SKM-1 treated with dmso at 0.1 percent for 144 hours (cell line): ENCODE measurements at regions not wholly inside any gene's neighbourhood (a gene's known extent, or its start where the extent isn't known, plus 50 kb on each side); places are given as distances from the start of the nearest gene placed in this dataset.

Source experiments
- DNase-seq: peaks from one replicate; lab custom pipeline; 2025; ENCODE audit not compliant: unreplicated experiment; lab: John Stamatoyannopoulos, UW

- no peak for DNase-seq
Measured at GRCh38 chr12:77504466-77504865, 326.2 kb upstream of the NAV3 start.

DNA sequence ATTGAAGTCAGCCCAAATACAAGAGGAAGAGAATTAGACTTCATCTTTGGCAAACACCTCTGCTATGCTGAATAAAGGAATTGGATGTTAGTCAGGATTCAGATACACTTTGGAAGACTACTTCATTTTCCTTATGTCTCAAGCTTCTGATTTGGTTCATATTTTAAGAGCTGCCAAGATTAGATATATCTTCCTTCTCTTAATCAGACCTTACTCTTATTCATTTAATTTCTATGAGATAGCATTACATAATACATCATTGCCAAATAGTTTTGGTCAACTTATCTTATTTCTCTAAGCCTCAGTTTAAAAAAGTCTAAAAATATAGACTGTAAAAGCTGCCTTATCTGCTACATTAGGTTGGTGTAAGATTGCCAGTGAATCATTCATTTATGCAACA lies 330.6 kb upstream of the NAV3 start:
- DNase-seq, result no peak

DNA sequence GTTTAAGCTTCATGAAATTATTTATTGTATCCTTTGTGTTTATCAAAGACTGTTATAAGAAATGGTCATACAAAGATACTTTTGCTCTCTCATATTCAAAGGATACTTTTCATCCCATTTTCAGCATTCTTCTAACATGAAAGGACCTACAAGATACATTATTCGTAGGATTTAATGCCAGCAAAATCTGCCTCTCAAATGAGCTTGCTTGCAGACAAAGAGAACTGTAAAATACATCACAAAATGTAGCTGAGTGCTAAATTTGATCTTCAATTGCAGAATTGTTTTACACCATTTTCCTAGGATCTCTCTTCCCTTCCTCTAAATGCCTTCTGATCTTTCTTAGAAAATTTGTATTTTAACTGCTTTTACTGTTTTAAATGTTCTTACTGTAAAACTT lies 333.0 kb upstream of the NAV3 start:
- DNase-seq, result no peak

- DNase-seq, result no peak
Measured at GRCh38 chr12:77496714-77497113, 334.0 kb upstream of the NAV3 start.

DNA sequence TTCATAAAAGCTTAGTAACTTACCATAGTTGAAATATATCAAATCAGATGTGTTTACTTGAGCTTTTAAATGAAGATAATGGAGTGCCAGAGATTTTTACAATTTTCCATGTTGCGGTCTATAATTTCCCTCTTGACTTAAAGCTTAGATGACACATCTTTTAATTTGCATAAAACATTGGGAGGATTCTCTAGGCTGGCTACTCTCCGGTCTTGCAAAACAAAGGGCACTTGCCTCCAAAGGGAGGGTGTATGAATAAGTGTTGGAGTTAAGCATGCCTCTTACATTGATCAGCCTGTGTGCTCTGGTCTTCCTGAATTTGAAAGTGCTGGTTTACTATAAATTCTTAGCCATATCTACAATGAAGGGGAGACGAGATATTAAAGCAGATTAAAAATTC lies 336.4 kb upstream of the NAV3 start:
- DNase-seq, result no peak

GRCh38 chr12:77493302-77494168 lies 337.2 kb upstream of the NAV3 start:
- no peak for DNase-seq

DNA sequence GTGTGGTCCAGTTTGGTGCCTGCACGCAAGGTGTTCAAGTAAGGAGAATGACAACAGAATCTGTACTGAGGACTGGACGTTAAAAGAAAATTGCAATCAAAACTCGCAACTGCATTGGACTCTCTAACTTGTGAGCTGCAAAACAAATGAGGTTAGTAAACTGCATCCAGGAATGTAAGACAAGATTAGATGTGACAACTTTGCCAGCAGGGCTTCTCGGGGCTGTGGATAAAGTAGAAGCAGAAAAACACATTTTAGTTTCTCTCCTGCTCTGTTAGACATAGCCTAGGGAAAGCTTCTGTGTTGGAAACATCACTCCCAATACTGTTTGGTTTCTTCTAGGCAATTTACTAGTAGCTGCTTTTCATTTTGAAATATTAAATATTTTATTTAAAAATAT lies 338.2 kb upstream of the NAV3 start:
- DNase-seq, result no peak

GRCh38 chr12:77489331-77489970 lies 341.2 kb upstream of the NAV3 start:
- DNase-seq, result no peak

DNA sequence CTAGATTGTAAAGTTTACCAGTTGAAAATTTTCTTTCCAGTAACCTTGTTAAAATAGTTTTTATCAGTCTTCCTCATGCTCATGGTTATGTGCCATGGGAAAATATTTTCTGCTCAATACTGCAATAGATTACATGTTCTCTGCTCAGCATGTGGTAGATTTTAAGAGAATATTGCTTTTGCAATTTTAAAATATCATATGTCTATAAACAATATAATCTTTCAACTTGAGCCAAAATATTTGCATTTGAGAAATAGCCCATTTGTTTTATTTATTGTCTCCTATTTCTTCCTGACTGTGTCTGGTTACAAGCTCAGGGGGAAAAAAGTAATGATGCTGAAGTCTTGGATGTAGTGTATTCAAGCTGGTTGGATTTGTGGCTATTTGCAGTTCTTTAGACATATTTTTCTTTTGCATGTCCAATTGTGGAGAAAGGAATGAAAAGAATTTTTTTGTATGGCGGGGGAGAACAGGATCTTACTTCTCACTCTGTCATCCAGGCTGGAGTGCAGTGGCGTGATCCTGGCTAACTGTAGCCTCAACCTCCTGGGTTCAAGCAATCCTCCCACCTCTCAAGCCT lies 342.6 kb upstream of the NAV3 start:
- DNase-seq, result no peak

DNA sequence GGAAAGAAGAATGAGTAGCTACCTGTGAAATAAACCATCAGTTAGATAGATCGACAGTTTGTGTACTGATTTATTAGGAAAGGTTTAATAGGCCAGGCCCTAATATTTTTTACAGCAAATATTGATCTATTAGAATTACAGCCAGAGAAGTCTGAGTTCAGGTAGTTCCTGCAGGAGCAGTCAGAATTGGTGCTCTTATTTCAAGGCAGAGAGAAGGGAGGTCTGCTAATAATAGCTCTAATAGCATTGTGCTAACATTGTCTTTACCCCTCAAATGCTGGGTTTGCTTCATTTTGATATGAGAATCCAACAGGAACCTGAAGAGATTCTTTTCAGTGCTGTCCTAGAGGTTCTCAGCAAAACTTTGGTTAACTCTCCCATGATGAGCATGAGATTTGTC lies 343.8 kb upstream of the NAV3 start:
- no peak for DNase-seq

DNA sequence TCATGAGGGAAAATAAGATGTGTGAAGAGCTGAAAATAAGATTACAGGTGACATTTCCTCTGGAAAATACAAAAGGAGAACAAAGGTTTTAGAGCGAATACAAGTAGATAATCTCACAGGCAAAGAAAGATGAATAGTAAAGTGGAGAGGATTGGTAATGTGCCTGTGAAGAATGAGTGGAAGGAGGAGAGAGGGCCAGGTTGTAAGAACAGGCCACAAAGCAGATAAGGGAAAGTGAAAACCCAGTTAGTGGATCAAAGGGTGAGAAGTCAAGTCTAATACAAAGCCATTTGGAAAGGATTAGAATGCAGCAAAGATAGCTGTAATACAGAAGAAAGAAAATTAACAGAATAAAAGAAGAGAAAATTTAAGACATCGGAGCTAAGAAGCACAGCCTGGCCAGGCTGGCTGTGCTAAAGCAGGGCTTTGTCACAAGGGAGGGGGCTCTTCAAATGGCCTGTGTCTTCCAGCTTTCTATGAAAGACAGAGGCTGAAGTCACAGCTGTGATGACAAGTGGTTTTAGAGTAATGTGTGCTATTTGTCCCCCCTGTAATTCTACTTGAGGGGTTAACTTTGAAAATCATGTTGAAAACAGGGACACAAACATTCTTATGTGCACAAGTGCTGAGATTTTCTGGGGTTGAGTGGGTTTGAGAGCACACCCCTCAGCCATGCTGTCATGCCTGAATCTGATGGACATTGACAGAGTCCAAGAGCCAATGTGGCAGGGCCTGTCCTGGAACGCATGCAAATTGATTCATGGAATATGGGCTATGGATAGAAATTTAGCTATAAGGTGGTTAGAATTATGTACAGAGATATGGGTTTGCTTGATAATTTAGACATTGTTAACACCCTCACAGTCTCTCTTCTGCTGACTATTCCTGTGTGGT lies 344.5 kb upstream of the NAV3 start:
- no peak for DNase-seq

GRCh38 chr12:77481687-77482086 lies 349.0 kb upstream of the NAV3 start:
- no peak for DNase-seq

GRCh38 chr12:77477907-77478533 lies 352.7 kb upstream of the NAV3 start:
- no peak for DNase-seq

DNA sequence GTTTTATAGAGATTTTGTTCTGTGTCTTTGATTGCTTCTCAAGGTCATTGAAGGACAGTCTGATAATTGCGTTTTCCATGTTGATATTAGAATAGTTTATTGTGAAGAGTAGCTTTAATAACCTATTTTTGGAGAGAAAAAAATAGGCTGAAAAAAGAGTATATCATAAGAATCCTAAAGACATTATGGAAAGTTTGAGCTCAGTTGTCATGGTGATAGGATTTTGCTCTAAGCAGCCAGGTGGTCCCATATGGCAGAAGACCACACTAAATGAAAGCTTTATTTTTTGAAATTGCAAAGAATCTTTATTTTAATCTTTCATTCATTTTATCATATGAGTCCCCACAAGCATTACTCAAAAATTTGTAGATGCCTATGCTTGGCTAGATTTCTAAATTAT lies 358.9 kb upstream of the NAV3 start:
- no peak for DNase-seq

- DNase-seq, result no peak
Measured at GRCh38 chr12:77469578-77470333, 360.9 kb upstream of the NAV3 start.

DNA sequence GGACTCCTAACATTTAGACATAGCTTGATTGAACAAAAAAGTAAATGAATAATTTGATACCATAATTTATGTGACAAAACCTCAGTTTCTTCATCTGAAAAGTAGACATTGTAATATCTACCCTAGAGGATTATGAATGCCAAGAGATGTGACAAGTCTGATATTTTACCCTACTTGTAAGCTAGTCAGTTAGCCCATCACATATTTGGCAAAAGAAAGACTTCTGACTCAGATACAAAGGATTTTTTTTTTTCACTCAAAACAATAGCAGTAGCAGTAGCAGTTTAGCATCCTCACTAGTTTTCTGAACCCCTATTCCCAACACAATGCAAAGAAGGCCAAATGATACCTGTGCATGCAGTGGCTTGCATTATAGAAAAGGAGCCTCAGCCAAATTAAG lies 377.3 kb upstream of the E2F7 start:
- DNase-seq, result no peak

DNA sequence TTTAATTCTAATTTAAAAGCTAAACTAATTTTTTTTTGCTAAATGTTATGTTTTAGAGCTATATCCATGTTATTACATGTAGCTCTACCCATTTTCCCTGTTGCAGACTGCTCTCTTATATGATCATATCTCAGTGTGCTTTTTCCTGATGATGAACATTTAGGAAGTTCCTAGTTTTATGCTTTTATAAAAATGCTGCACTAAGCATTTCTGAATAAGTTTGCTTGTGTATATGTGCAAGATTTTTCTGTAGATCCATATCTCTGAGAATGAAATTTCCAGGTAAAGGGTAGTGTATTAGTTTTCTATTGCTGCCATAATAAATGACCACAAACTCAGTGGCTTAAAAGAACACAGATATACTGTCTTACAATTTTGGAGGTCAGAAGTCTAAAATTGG lies 374.4 kb upstream of the E2F7 start:
- DNase-seq, result no peak

- DNase-seq, result no peak
Measured at GRCh38 chr12:77438644-77439043, 373.3 kb upstream of the E2F7 start.

GRCh38 chr12:77437206-77437605 lies 371.8 kb upstream of the E2F7 start:
- DNase-seq, result no peak

DNA sequence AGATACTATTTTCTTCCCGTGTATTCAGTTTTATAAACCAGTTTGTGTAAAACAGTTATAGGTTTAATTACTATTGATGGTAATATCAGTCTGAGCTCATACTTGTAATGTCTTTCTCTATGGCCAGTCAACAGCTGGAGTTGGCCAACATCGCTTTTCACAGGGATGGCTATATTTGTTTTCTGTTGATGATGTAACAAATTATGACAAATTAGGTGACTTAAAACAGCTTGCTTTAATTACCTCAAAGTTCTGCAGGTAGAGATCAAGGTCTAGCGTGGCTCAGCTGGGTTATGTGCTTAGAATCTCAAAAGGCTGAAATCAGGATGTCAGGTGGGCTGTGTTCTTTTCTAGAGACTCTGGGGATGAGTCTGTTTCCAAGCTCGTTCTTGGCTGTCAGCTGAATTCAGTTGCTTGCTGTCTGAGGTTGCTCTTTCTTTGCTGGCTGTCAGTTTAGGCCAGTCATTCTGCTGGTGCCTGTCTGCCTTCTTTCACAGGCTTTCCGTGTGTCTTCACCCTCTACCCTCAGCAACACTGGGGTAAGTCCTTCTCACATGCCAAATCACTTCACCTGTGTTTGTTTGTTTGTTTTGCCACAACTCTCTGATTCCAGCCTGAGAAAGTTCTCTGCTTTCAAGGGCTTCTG lies 370.2 kb upstream of the E2F7 start:
- DNase-seq, result no peak
